ENCODE measurements at regions not wholly inside any gene's neighbourhood (a gene's known extent, or its start where the extent isn't known, plus 50 kb on each side); places are given as distances from the start of the nearest gene placed in this dataset.
A peak's percentile ranks its signal among the peaks of the same experiment; 100 is the strongest.
"Not testable (repeated sequence)": the region's sequence is repeated elsewhere in the genome, so short reads cannot be mapped to it uniquely, and the experiment has no call there.

DNA sequence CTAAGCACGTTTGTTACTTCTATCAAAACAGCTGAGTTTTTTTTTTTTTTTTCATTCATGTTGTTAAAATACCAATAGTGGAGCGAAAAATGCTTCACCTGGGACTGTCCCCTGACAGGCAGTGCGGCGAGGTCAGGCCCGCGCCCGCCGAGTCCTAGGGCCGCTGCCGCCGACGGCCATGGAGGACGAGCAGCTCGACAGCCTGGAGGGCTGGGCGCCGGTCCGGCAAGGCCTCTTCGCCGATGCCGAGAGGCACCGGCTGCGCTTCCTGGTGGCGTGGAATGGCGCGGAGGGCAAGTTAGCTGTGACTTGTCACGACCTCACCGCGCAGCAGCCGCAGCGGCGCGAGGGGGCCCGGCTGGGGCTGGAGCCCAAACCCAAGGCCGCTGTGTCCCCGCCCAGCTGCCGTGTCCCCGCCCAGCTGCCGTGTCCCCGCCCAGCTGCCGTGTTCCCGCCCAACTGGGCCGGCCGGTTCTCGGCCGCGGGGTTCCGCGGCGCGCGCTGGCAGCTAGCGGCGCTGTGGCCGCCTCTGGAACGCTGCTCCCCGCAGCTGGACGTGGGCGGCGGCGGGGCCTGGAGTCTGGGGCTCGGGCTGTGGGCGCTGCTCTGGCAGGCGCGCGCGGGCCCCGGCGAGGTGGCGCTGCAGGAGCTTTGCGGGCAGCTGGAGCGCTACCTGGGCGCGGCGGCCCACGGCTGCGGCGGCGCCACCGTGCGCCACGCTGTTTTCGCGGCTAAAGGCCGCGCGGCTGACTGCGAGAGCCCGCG is 56.7 kb upstream of the GOLGA8R start:
- peak; percentile 22 to 48 for DNase-seq (ENCODE audit: low read depth in 1 of 2, low spot score in 1 of 2)

DNA sequence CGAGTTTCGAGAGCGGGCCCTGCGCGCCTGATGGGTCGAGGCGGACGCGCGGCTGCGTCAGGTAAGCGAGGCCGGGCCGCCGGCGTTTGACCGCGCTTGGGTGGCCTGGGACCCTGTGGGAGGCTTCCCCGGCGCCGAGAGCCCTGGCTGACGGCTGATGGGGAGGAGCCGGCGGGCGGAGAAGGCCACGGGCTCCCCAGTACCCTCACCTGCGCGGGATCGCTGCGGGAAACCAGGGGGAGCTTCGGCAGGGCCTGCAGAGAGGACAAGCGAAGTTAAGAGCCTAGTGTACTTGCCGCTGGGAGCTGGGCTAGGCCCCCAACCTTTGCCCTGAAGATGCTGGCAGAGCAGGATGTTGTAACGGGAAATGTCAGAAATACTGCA is 57.3 kb upstream of the GOLGA8R start:
- not testable (repeated sequence) for DNase-seq (ENCODE audit: low read depth in 1 of 2, low spot score in 1 of 2)

DNA sequence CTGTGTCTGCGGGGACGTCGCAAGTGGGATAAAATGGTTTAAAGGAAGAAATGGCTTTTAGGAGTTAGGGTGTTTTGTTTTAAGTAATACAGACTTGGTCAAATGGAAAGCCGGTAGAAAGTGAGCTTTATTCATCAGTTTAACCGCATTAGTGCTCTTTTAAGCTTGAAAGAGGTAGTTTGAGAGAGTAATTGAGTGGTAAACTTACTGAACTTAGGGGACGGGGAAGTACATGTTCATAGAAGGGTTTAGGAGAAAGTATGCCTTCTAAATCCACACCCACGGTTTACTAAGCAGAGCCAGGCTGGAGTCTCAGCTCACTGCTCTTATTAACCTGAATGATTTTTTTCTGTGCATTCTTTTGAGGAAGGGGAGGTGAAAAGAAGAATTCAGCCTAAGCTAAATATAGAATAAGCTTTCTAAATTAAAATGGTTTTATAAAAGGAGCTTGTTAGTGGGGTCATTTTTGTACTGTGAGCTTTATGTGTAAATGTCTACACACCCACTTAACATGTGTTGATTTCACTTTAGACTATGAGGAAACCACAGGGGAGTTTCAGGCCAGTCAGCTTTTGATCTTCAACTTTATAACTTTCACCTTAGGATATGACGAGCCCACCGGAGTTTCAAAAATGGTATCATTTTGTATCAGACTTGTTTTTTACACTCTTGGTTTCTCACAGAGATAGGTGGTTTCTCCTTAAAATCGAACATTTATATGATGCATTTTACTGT is 57.9 kb upstream of the GOLGA8R start:
- not testable (repeated sequence) for DNase-seq (ENCODE audit: low read depth in 1 of 2, low spot score in 1 of 2)

DNA sequence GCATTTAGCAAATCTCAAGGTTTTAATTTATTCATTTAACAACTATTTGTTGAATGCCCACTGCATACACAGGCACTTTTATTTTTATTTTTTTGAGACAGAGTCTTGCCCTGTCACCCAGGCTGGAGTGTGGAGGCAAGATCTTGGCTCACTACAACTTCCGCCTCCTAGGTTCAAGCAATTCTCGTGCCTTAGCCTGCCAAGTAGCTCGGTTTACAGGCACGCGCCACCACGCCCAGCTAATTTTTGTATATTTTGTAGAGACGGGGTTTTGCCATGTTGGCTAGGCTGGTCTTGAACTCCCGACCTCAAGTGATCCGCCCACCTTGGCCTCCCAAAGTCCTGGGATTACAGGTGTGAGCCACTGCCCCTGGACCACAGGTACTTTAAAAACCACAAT is 67.0 kb upstream of the GOLGA8Q start:
- not testable (repeated sequence) for DNase-seq (ENCODE audit: low read depth in 1 of 2, low spot score in 1 of 2)

DNA sequence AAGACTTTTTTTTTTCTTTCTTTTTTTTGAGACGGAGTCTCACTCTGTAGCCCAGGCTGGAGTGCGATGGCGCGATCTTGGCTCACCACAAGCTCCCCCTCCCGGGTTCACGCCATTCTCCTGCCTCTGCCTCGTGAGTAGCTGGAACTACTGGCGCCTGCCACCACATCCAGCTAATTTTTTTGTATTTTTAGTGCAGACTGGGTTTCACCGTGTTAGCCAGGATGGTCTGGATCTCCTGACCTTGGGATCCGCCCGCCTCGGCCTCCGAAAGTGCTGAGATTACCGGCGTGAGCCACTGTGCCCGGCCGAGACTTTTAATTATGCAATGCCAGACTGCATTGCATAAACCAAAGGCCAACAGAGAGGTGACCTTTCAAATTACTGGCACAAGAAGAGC is 62.6 kb upstream of the GOLGA8Q start:
- not testable (repeated sequence) for DNase-seq (ENCODE audit: low read depth in 1 of 2, low spot score in 1 of 2)

DNA sequence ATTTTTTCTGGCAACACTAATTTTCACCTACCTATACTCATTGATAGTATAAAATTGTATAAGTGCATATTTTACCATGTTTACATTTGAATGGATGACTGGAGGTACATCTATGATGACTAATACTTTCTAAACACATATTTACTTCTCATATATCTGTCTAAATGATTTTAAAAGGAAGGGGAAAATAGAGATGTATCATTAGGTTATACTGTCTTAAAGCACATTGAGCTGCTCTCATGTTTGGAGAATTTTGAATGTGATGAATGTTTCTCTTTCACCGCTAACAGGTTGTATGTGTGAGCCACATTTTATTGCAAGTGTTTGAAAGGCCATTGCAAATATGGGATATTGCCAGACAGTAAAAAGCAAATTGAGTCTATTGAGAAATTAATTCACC is 61.5 kb upstream of the GOLGA8Q start:
- DNase-seq (ENCODE audit: low read depth in 1 of 2, low spot score in 1 of 2) = not testable (repeated sequence)

DNA sequence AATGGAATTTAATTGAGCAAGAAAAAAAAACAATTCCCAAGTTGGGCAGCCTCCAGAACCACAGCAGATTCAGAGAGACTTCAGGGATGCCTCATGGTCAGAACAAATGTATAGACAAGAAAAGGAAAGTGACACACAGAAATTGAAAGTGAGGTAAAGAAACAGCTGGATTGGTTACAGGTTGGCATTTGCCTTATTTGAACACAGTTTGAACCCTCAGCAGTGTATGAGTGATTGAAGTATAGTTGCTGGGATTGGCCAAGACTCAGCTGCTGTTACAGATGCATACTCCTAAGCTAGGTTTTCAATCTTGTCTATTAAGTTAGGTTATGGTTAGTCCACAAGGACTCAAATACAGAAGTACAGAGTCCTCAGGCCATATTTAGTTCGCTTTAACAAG is 57.9 kb upstream of the GOLGA8Q start:
- not testable (repeated sequence) for DNase-seq (ENCODE audit: low read depth in 1 of 2, low spot score in 1 of 2)

DNA sequence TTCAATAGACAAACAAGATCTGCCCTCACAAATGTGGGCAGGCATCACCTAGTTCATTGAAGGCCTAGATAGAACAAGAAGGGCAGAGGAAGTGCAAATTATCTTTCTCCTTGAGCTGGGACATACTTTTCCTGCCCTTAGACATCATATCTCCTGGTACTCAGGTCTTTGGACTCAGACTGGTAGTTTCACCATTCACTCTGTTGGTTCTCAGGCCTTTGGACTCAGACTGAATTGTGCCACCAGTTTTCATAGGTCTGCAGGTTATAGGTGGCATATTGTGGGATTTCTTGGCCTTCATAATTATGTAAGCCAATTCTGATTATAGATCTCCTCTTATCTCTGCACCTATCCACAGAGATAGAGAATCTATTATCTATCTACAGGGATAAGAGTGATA is 54.6 kb upstream of the GOLGA8Q start:
- DNase-seq (ENCODE audit: low read depth in 1 of 2, low spot score in 1 of 2) = not testable (repeated sequence)

DNA sequence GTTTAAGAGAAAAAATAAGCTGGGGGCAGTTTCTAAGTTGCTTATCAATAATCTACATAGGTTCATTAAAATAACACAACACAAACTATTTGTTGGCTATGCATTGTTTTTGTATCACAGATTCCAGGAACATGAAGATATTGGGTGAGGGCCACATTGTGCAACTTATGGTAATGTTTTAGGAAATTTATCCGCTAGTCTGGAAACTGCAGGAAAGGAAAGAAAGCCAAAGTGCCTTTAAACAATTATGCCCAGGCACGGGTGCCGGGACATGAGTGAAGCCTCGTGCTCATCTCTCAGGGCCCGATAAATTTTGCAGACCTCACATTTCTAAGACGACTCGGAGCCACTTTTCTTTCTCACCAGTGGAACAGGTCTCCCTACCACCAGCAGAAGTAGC is 52.6 kb upstream of the GOLGA8Q start:
- not testable (repeated sequence) for DNase-seq (ENCODE audit: low read depth in 1 of 2, low spot score in 1 of 2)

DNA sequence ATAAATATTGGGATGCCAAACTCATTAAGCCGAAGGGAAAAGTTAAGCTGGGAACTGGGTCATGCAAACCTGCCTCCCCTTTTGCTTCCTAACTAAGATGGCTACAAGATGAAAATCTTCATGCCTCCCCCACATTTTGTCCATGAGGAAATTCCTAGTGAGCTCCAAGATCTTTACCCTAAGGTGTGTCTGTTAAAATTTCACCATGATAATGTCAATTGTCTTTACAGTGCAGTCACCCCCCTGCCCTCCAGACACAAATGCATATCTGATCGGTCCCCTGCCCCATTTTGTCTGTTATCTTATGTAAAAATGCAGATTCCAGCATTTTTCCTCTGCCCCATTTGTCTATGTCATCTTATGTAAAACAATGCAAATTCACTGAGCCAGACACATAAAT is 51.3 kb upstream of the GOLGA8Q start:
- not testable (repeated sequence) for DNase-seq (ENCODE audit: low read depth in 1 of 2, low spot score in 1 of 2)

All from stimulated activated CD4-positive, alpha-beta T cell treated with anti-CD3 and anti-CD28 coated beads, Interleukin-15, amount 100 ng/mL, for 1 hour (primary cell).